Heart left ventricle (tissue), 16 donors: ENCODE measurements at regions not wholly inside any gene's neighbourhood (a gene's known extent, or its start where the extent isn't known, plus 50 kb on each side); places are given as distances from the start of the nearest gene placed in this dataset.

ENCODE experiments used
- ATAC-seq, 4 donors: fragments of 200-7000 bp; cut with Tn5 transposase; one replicate each; pipeline ENCODE4 v1.9.1; 2020 to 2022; ENCODE audit warnings: moderate library complexity in 4 of 4, mild to moderate bottlenecking in 3 of 4, moderate number of reproducible peaks in 1 of 4
- DNase-seq, 5 donors: peaks; one replicate each; pipeline ENCODE4 v3.0.0-alpha.2; 2020
- H3K27ac ChIP-seq, 12 donors: fragments of 200-600 bp; sonication (generic) in 4 of 12; one replicate each; pipeline versions ENCODE4 v1.5.0 to v1.8.0; 2016 to 2022; ENCODE audit warnings: mild to moderate bottlenecking in 2 of 12
- H3K27me3 ChIP-seq, 9 donors: fragments of 200-600 bp; sonication (generic) in 2 of 9; one replicate each; pipeline versions ENCODE4 v1.5.1 to v1.8.0; 2016 to 2022; ENCODE audit warnings: mild to moderate bottlenecking in 3 of 9
- H3K36me3 ChIP-seq, 9 donors: fragments of 200-600 bp; sonication (generic) in 2 of 9; one replicate each; pipeline versions ENCODE4 v1.5.0 to v1.8.0; 2018 to 2022; ENCODE audit warnings: mild to moderate bottlenecking in 2 of 9
- H3K4me1 ChIP-seq, 12 donors: fragments of 200-600 bp; sonication (generic) in 4 of 12; one replicate each; pipeline versions ENCODE4 v1.5.0 to v1.8.0; 2016 to 2022; ENCODE audit warnings: mild to moderate bottlenecking in 3 of 12
- H3K4me3 ChIP-seq, 12 donors: fragments of 200-600 bp; sonication (generic) in 4 of 12; one replicate each; pipeline versions ENCODE4 v1.5.0 to v1.8.0; 2017 to 2022; ENCODE audit warnings: mild to moderate bottlenecking in 9 of 12, moderate library complexity in 4 of 12
- H3K9me3 ChIP-seq, 12 donors: fragments of 200-600 bp; sonication (generic) in 4 of 12; one replicate each; pipeline versions ENCODE4 v1.5.0 to v1.8.0; 2016 to 2022; ENCODE audit warnings: mild to moderate bottlenecking in 1 of 12
- CTCF ChIP-seq, 12 donors: fragments of 200-600 bp; sonication (generic) in 4 of 12; IDR thresholded peaks; one replicate each; pipeline versions ENCODE4 v1.5.0 to v1.8.0; 2018 to 2022; ENCODE audit warnings: antibody characterized with exemption in 12 of 12, mild to moderate bottlenecking in 5 of 12
- POLR2A ChIP-seq, 2 donors: fragments of 450-650 bp; IDR thresholded peaks; one replicate each; pipeline ENCODE4 v1.6.1; 2017; ENCODE audit warnings: antibody characterized with exemption in 2 of 2, mild to moderate bottlenecking in 2 of 2, moderate library complexity in 2 of 2
- WGBS, 4 donors: extraction: QIAGEN DNeasy Blood & Tissue Kit in 2 of 4; methylation state at CpG; one replicate each; pipeline versions ENCODE4 v1.1.5 to v1.1.7; 2013 to 2018; 5-methylcytosine and 5-hydroxymethylcytosine counted together
- intact Hi-C, 10 donors: fragments of 100-400 bp; cut with DNase I; formaldehyde crosslinking; loops; one replicate each; pipeline versions ENCODE4 v1.11.1 to v1.14.2; 2022
- donor health status: ischemic (EF 13 %, LVEDD 7.1; RV severe dilation, severe dysfunction).
- donor health status: healthy with polysubstance abuse.
- donor health status: DM: no; HTN: yes; CAD: no.
- donor health status: DM: no; HTN: no; CAD: no.
- donor health status: ischemic (EF 25% LVEDD 6.9; RV normal size, moderate dysfunction).
- donor health status: ischemic (EF 25% LVEDD 5.7; RV mildly dilated, moderate dysfunction).
- donor health status: healthy.
- donor health status: DM: yes; HTN: yes; CAD: no.
- donor health status: ischemic (EF 35%, LVEDD 5.7; RV mildly dilated, moderate dysfunction).
- donor health status: nonischemic (EF 11% LVEDD 7.7; RV severe dilation, severe dysfunction).
- donor health status: DM: yes; HTN: yes; CAD: no.
- donor health status: PGD.
- donor health status: ischemic (EF 29% LVEDD 5.4; RV normal size, mild dysfunction).
- donor health status: nonischemic (EF 23%, LVEDD 6.1; RV moderate dilation, normal function).

- Histone ChIP-seq H3K27me3 (no peaks in the 10 kb centered on the region), H3K36me3 (no peaks in the 10 kb centered on the region), H3K27ac (no peak overlapping the region), H3K9me3 (no peaks in the 10 kb centered on the region), H3K4me1 (no peaks in the 10 kb centered on the region), H3K4me3 (no peak overlapping the region)
- WGBS, 4 donors: 92 to 99% (median 96%) methylated on average over 3 of the region's 3 CpGs
- DNase-seq: no peak
- no peak for ATAC-seq
- no peak for TF ChIP-seq CTCF (IDR thresholded peaks at IDR 0.05)
- TF ChIP-seq POLR2A (IDR thresholded peaks at IDR 0.05): no peak
- intact Hi-C loops: no loop called here
Observed at GRCh38 chr1:81453971-81454370, 346.8 kb upstream of the ADGRL2 start.

- TF ChIP-seq CTCF (IDR thresholded peaks at IDR 0.05): no peak
- intact Hi-C loops: no loop called here
- H3K27ac ChIP-seq: no peak overlapping the region
- H3K27me3 ChIP-seq: no peaks in the 10 kb centered on the region
- DNase-seq: no peak
- no peaks in the 10 kb centered on the region for H3K36me3 ChIP-seq
- no peak for ATAC-seq
- H3K4me1 ChIP-seq: no peaks in the 10 kb centered on the region
- WGBS, 4 donors: 82 to 87% (median 84%) methylated on average over 2 of the region's 2 CpGs
- no peak overlapping the region for H3K4me3 ChIP-seq
- H3K9me3 ChIP-seq: no peaks in the 10 kb centered on the region
Observed at GRCh38 chr1:81453367-81453703, 347.4 kb upstream of the ADGRL2 start.

- 78 to 88% (median 84%) methylated on average over 7 of the region's 7 CpGs for WGBS, 4 donors
Observed at GRCh38 chr1:81452693-81453366, 347.9 kb upstream of the ADGRL2 start.

GRCh38 chr1:81449786-81450185 lies 350.9 kb upstream of the ADGRL2 start:
- ATAC-seq (no peak), DNase-seq (no peak)
- Histone ChIP-seq H3K36me3 (no peaks in the 10 kb centered on the region), H3K4me3 (no peak overlapping the region), H3K27me3 (no peaks in the 10 kb centered on the region), H3K4me1 (peaks cover 0 to 5% (median 0%) of the 10 kb centered on the region in 12 donors), H3K9me3 (no peaks in the 10 kb centered on the region), H3K27ac (no peak overlapping the region)
- intact Hi-C loops: no loop called here
- TF ChIP-seq CTCF (IDR thresholded peaks at IDR 0.05) (no peak), POLR2A (IDR thresholded peaks at IDR 0.05) (no peak)
- 94 to 97% (median 96%) methylated on average over 2 of the region's 2 CpGs for whole genome bisulfite sequencing, 4 donors

More at GRCh38 chr1:81452693-81453366, 347.9 kb upstream of the ADGRL2 start:
- intact Hi-C loops: no loop called here
- Histone ChIP-seq H3K4me1 (no peaks in the 10 kb centered on the region), H3K4me3 (no peak overlapping the region), H3K36me3 (no peaks in the 10 kb centered on the region), H3K9me3 (no peaks in the 10 kb centered on the region), H3K27me3 (no peaks in the 10 kb centered on the region), H3K27ac (no peak overlapping the region)
- DNase-seq: no peak
- ATAC-seq: no peak
- TF ChIP-seq POLR2A (IDR thresholded peaks at IDR 0.05) (no peak), CTCF (IDR thresholded peaks at IDR 0.05) (no peak)
